Loucy (cell line): ENCODE measurements at regions not wholly inside any gene's neighbourhood (a gene's known extent, or its start where the extent isn't known, plus 50 kb on each side); places are given as distances from the start of the nearest gene placed in this dataset.

Source experiments
- CTCF ChIP-seq: fragments of 200-600 bp; sonication (generic); conservative IDR thresholded peaks from 2 replicates; pipeline ENCODE4 v1.5.1; 2014; ENCODE audit warnings: mild to moderate bottlenecking, antibody characterized with exemption, low read length
- EZH2phosphoT487 ChIP-seq: fragments of 200-600 bp; IDR thresholded peaks from 2 replicates; pipeline ENCODE4 v1.6.1; 2018; ENCODE audit warnings: antibody characterized with exemption, mild to moderate bottlenecking, moderate library complexity, borderline replicate concordance

- TF ChIP-seq CTCF = no peak
- TF ChIP-seq EZH2phosphoT487 = no peak
Observed at GRCh38 chr1:219075121-219075879, 98.4 kb upstream of the LYPLAL1 start.
